ENCODE measurements at regions not wholly inside any gene's neighbourhood (a gene's known extent, or its start where the extent isn't known, plus 50 kb on each side); places are given as distances from the start of the nearest gene placed in this dataset.

GRCh38 chr2:40628556-40628955 lies 176.7 kb upstream of the SLC8A1 start:
- Histone ChIP-seq H3K27ac (ENCODE audit: insufficient read depth, low read length, poor library complexity, severe bottlenecking) (no peak overlapping the region), H3K4me3 (ENCODE audit: insufficient read depth, low read depth, low read length, poor library complexity, severe bottlenecking) (no peak overlapping the region), H3K9me3 (ENCODE audit: control insufficient read depth, low read length) (no peaks in the 10 kb centered on the region), H3K27me3 (replicated peaks; ENCODE audit: control insufficient read depth, insufficient read depth, low read length, poor library complexity, severe bottlenecking) (no peaks in the 10 kb centered on the region), H3K4me1 (ENCODE audit: control insufficient read depth, insufficient read depth, low read length, poor library complexity, severe bottlenecking) (no peaks in the 10 kb centered on the region), H3K36me3 (ENCODE audit: control insufficient read depth, insufficient read depth, low read length) (no peaks in the 10 kb centered on the region)
- no peak for DNase-seq

GRCh38 chr2:40629768-40630434 lies 178.0 kb upstream of the SLC8A1 start:
- H3K9me3 ChIP-seq (ENCODE audit: control insufficient read depth, low read length), result no peaks in the 10 kb centered on the region
- no peak for DNase-seq
- H3K4me3 ChIP-seq (ENCODE audit: insufficient read depth, low read depth, low read length, poor library complexity, severe bottlenecking), result no peak overlapping the region
- H3K27me3 ChIP-seq (replicated peaks; ENCODE audit: control insufficient read depth, insufficient read depth, low read length, poor library complexity, severe bottlenecking), result no peaks in the 10 kb centered on the region
- no peak overlapping the region for H3K27ac ChIP-seq (ENCODE audit: insufficient read depth, low read length, poor library complexity, severe bottlenecking)
- H3K36me3 ChIP-seq (ENCODE audit: control insufficient read depth, insufficient read depth, low read length), result no peaks in the 10 kb centered on the region
- H3K4me1 ChIP-seq (ENCODE audit: control insufficient read depth, insufficient read depth, low read length, poor library complexity, severe bottlenecking), result no peaks in the 10 kb centered on the region

GRCh38 chr2:40639320-40639719 lies 187.4 kb upstream of the SLC8A1 start:
- Histone ChIP-seq H3K9me3 (ENCODE audit: control insufficient read depth, low read length) (no peaks in the 10 kb centered on the region), H3K27ac (ENCODE audit: insufficient read depth, low read length, poor library complexity, severe bottlenecking) (no peak overlapping the region)

GRCh38 chr2:40642237-40642636 lies 190.3 kb upstream of the SLC8A1 start:
- no peaks in the 10 kb centered on the region for H3K36me3 ChIP-seq (ENCODE audit: control insufficient read depth, insufficient read depth, low read length)
- no peaks in the 10 kb centered on the region for H3K9me3 ChIP-seq (ENCODE audit: control insufficient read depth, low read length)
- no peaks in the 10 kb centered on the region for H3K4me1 ChIP-seq (ENCODE audit: control insufficient read depth, insufficient read depth, low read length, poor library complexity, severe bottlenecking)
- DNase-seq, result no peak
- H3K4me3 ChIP-seq (ENCODE audit: insufficient read depth, low read depth, low read length, poor library complexity, severe bottlenecking), result no peak overlapping the region
- no peak overlapping the region for H3K27ac ChIP-seq (ENCODE audit: insufficient read depth, low read length, poor library complexity, severe bottlenecking)
- no peaks in the 10 kb centered on the region for H3K27me3 ChIP-seq (replicated peaks; ENCODE audit: control insufficient read depth, insufficient read depth, low read length, poor library complexity, severe bottlenecking)

More at GRCh38 chr2:40639320-40639719, 187.4 kb upstream of the SLC8A1 start:
- Histone ChIP-seq H3K4me1 (ENCODE audit: control insufficient read depth, insufficient read depth, low read length, poor library complexity, severe bottlenecking) (no peaks in the 10 kb centered on the region), H3K36me3 (ENCODE audit: control insufficient read depth, insufficient read depth, low read length) (no peaks in the 10 kb centered on the region), H3K4me3 (ENCODE audit: insufficient read depth, low read depth, low read length, poor library complexity, severe bottlenecking) (no peak overlapping the region), H3K27me3 (replicated peaks; ENCODE audit: control insufficient read depth, insufficient read depth, low read length, poor library complexity, severe bottlenecking) (no peaks in the 10 kb centered on the region)
- DNase-seq, result no peak

- Histone ChIP-seq H3K4me3 (ENCODE audit: insufficient read depth, low read depth, low read length, poor library complexity, severe bottlenecking) (no peak overlapping the region), H3K36me3 (ENCODE audit: control insufficient read depth, insufficient read depth, low read length) (no peaks in the 10 kb centered on the region), H3K4me1 (ENCODE audit: control insufficient read depth, insufficient read depth, low read length, poor library complexity, severe bottlenecking) (no peaks in the 10 kb centered on the region), H3K27ac (ENCODE audit: insufficient read depth, low read length, poor library complexity, severe bottlenecking) (no peak overlapping the region), H3K27me3 (replicated peaks; ENCODE audit: control insufficient read depth, insufficient read depth, low read length, poor library complexity, severe bottlenecking) (no peaks in the 10 kb centered on the region), H3K9me3 (ENCODE audit: control insufficient read depth, low read length) (no peaks in the 10 kb centered on the region)
- DNase-seq, result no peak
Observed at GRCh38 chr2:40642726-40643125, 190.8 kb upstream of the SLC8A1 start.

GRCh38 chr2:40646642-40647041 lies 194.8 kb upstream of the SLC8A1 start:
- no peaks in the 10 kb centered on the region for H3K27me3 ChIP-seq (replicated peaks; ENCODE audit: control insufficient read depth, insufficient read depth, low read length, poor library complexity, severe bottlenecking)
- DNase-seq, result no peak
- no peaks in the 10 kb centered on the region for H3K4me1 ChIP-seq (ENCODE audit: control insufficient read depth, insufficient read depth, low read length, poor library complexity, severe bottlenecking)
- H3K27ac ChIP-seq (ENCODE audit: insufficient read depth, low read length, poor library complexity, severe bottlenecking), result no peak overlapping the region
- H3K36me3 ChIP-seq (ENCODE audit: control insufficient read depth, insufficient read depth, low read length), result no peaks in the 10 kb centered on the region
- no peak overlapping the region for H3K4me3 ChIP-seq (ENCODE audit: insufficient read depth, low read depth, low read length, poor library complexity, severe bottlenecking)
- no peaks in the 10 kb centered on the region for H3K9me3 ChIP-seq (ENCODE audit: control insufficient read depth, low read length)

GRCh38 chr2:40652155-40652554 lies 200.3 kb upstream of the SLC8A1 start:
- Histone ChIP-seq H3K9me3 (ENCODE audit: control insufficient read depth, low read length) (no peaks in the 10 kb centered on the region), H3K4me1 (ENCODE audit: control insufficient read depth, insufficient read depth, low read length, poor library complexity, severe bottlenecking) (no peaks in the 10 kb centered on the region), H3K27ac (ENCODE audit: insufficient read depth, low read length, poor library complexity, severe bottlenecking) (no peak overlapping the region), H3K27me3 (replicated peaks; ENCODE audit: control insufficient read depth, insufficient read depth, low read length, poor library complexity, severe bottlenecking) (no peaks in the 10 kb centered on the region), H3K36me3 (ENCODE audit: control insufficient read depth, insufficient read depth, low read length) (no peaks in the 10 kb centered on the region), H3K4me3 (ENCODE audit: insufficient read depth, low read depth, low read length, poor library complexity, severe bottlenecking) (no peak overlapping the region)
- no peak for DNase-seq

- no peaks in the 10 kb centered on the region for H3K36me3 ChIP-seq (ENCODE audit: control insufficient read depth, insufficient read depth, low read length)
- no peaks in the 10 kb centered on the region for H3K4me1 ChIP-seq (ENCODE audit: control insufficient read depth, insufficient read depth, low read length, poor library complexity, severe bottlenecking)
- no peak for DNase-seq
- H3K27me3 ChIP-seq (replicated peaks; ENCODE audit: control insufficient read depth, insufficient read depth, low read length, poor library complexity, severe bottlenecking), result no peaks in the 10 kb centered on the region
- no peaks in the 10 kb centered on the region for H3K9me3 ChIP-seq (ENCODE audit: control insufficient read depth, low read length)
- H3K4me3 ChIP-seq (ENCODE audit: insufficient read depth, low read depth, low read length, poor library complexity, severe bottlenecking), result no peak overlapping the region
- H3K27ac ChIP-seq (ENCODE audit: insufficient read depth, low read length, poor library complexity, severe bottlenecking), result no peak overlapping the region
Observed at GRCh38 chr2:40653829-40654228, 201.9 kb upstream of the SLC8A1 start.

GRCh38 chr2:40654346-40654745 lies 202.5 kb upstream of the SLC8A1 start:
- no peak overlapping the region for H3K27ac ChIP-seq (ENCODE audit: insufficient read depth, low read length, poor library complexity, severe bottlenecking)
- no peaks in the 10 kb centered on the region for H3K9me3 ChIP-seq (ENCODE audit: control insufficient read depth, low read length)
- no peak overlapping the region for H3K4me3 ChIP-seq (ENCODE audit: insufficient read depth, low read depth, low read length, poor library complexity, severe bottlenecking)
- H3K27me3 ChIP-seq (replicated peaks; ENCODE audit: control insufficient read depth, insufficient read depth, low read length, poor library complexity, severe bottlenecking), result no peaks in the 10 kb centered on the region
- no peak for DNase-seq
- no peaks in the 10 kb centered on the region for H3K4me1 ChIP-seq (ENCODE audit: control insufficient read depth, insufficient read depth, low read length, poor library complexity, severe bottlenecking)
- no peaks in the 10 kb centered on the region for H3K36me3 ChIP-seq (ENCODE audit: control insufficient read depth, insufficient read depth, low read length)

GRCh38 chr2:40658941-40659340 lies 207.1 kb upstream of the SLC8A1 start:
- no peaks in the 10 kb centered on the region for H3K27me3 ChIP-seq (replicated peaks; ENCODE audit: control insufficient read depth, insufficient read depth, low read length, poor library complexity, severe bottlenecking)
- no peak overlapping the region for H3K4me3 ChIP-seq (ENCODE audit: insufficient read depth, low read depth, low read length, poor library complexity, severe bottlenecking)
- H3K36me3 ChIP-seq (ENCODE audit: control insufficient read depth, insufficient read depth, low read length), result no peaks in the 10 kb centered on the region
- H3K27ac ChIP-seq (ENCODE audit: insufficient read depth, low read length, poor library complexity, severe bottlenecking), result no peak overlapping the region
- no peak for DNase-seq
- H3K4me1 ChIP-seq (ENCODE audit: control insufficient read depth, insufficient read depth, low read length, poor library complexity, severe bottlenecking), result no peaks in the 10 kb centered on the region
- no peaks in the 10 kb centered on the region for H3K9me3 ChIP-seq (ENCODE audit: control insufficient read depth, low read length)

All from effector memory CD4-positive, alpha-beta T cell (primary cell).